ENCODE measurements at regions not wholly inside any gene's neighbourhood (a gene's known extent, or its start where the extent isn't known, plus 50 kb on each side); places are given as distances from the start of the nearest gene placed in this dataset.

DNA sequence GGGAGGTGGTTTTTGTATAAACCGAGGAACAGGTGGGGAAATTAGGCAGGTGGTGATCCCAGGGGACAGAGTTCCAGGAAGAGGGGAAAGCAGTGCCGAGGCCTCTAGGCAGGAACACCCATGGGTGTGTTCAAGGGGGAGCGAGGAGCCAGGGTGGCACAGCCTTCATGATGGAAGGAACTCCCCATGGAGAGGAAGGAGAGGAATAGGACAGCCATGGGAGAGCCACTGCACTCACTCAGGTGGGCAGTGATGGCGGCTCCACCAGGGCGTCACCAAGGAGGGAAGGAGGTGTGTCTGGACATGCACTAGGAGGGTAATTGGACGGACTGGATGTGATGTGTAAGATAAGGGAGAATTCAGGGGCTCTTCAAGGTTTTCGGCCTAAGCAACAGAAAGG is 98.2 kb downstream of the THBS2 start:
- no peak for TF ChIP-seq EZH2 (IDR thresholded peaks at IDR 0.05; ENCODE audit: borderline replicate concordance, low read depth, low read length, severe bottlenecking)
- TF ChIP-seq, protein P1, sequence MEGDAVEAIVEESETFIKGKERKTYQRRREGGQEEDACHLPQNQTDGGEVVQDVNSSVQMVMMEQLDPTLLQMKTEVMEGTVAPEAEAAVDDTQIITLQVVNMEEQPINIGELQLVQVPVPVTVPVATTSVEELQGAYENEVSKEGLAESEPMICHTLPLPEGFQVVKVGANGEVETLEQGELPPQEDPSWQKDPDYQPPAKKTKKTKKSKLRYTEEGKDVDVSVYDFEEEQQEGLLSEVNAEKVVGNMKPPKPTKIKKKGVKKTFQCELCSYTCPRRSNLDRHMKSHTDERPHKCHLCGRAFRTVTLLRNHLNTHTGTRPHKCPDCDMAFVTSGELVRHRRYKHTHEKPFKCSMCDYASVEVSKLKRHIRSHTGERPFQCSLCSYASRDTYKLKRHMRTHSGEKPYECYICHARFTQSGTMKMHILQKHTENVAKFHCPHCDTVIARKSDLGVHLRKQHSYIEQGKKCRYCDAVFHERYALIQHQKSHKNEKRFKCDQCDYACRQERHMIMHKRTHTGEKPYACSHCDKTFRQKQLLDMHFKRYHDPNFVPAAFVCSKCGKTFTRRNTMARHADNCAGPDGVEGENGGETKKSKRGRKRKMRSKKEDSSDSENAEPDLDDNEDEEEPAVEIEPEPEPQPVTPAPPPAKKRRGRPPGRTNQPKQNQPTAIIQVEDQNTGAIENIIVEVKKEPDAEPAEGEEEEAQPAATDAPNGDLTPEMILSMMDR (IDR thresholded peaks at IDR 0.05; ENCODE audit: borderline replicate concordance, extremely low read depth, low read length, poor library complexity, severe bottlenecking) = no peak
